ENCODE measurements at regions not wholly inside any gene's neighbourhood (a gene's known extent, or its start where the extent isn't known, plus 50 kb on each side); places are given as distances from the start of the nearest gene placed in this dataset.

DNA sequence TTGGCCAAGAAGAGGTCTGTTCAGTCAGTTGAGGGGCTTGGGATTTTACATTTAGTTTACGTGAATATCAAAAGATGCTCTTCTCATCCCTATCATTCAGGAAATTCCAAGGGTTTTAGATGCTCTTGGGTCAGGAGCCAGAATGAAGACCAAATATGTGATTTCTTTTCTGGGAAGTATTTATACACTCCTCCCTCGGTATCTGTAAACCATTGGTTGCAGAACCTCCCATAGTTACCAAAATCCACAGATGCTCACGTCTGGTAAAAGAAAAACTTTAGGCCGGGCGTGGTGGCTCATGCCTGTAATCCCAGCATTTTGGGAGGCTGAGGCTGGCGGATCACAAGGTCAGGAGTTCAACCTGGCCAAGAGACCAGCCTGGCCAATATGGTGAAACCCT, 75.9 kb downstream of the TNFAIP2 start:
- TF ChIP-seq, protein P1, sequence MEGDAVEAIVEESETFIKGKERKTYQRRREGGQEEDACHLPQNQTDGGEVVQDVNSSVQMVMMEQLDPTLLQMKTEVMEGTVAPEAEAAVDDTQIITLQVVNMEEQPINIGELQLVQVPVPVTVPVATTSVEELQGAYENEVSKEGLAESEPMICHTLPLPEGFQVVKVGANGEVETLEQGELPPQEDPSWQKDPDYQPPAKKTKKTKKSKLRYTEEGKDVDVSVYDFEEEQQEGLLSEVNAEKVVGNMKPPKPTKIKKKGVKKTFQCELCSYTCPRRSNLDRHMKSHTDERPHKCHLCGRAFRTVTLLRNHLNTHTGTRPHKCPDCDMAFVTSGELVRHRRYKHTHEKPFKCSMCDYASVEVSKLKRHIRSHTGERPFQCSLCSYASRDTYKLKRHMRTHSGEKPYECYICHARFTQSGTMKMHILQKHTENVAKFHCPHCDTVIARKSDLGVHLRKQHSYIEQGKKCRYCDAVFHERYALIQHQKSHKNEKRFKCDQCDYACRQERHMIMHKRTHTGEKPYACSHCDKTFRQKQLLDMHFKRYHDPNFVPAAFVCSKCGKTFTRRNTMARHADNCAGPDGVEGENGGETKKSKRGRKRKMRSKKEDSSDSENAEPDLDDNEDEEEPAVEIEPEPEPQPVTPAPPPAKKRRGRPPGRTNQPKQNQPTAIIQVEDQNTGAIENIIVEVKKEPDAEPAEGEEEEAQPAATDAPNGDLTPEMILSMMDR (IDR thresholded peaks at IDR 0.05; ENCODE audit: control insufficient read depth, extremely low read depth, insufficient read depth): no peak
- no peak overlapping the region for H3K4me3 ChIP-seq (ENCODE audit: low read depth, low read length)
- no peak for DNase-seq (ENCODE audit: low read depth)

DNA sequence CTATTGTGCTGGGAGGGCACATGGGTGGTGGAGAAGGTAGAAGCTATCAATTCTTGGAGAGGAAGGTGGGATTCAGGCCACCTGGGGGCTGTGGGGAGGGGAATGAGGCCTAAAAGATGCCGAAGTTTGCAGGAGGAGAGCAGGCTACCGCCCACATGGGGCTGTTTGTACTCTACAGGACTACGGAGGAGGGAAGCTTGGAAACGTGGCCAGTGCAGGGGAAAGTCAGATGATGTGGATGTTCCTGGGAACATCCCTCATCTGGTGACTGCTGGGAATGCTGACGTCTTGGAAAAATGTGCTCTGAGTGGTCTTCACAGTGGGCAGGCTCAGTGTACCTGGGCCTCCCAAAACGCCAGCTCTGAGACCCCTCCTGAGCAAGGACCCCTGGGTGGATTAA, 78.5 kb downstream of the TNFAIP2 start:
- DNase-seq (ENCODE audit: low read depth): no peak
- no peak overlapping the region for H3K4me3 ChIP-seq (ENCODE audit: low read depth, low read length)
- TF ChIP-seq, protein P1 (IDR thresholded peaks at IDR 0.05; ENCODE audit: control insufficient read depth, extremely low read depth, insufficient read depth): no peak

DNA sequence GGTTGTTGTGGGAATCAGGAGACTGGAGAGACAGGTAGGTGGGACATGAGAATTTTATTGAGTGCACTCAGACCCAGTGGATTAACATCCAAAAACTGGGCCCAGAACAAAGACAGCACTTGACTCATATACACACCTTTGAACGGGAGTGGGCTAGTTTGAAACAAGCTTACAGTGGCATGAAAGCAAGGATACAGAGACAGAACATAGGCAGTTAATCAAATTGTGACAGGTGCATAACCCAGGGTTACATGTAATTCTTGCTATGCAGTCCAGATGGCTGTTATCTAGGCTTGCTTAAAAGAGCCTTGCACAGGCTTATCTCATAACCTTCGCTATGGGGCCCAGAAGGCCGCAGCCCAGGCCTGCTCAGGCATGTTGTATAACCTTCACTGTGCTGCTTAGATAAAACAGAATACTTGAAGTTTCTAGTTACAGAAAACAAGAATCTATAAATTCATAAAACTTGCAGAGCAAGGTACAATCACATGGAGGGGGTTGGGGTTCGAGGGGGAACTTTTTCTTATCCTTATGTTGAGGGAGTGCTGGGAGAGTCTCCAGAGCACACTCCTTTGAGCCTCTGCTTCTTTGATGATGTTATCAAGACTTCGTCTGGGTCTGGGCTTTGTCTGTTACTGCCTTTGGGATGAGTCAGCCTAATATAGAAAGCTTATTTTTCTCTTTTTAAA, 81.7 kb downstream of the TNFAIP2 start:
- TF ChIP-seq, protein P1 (IDR thresholded peaks at IDR 0.05; ENCODE audit: control insufficient read depth, extremely low read depth, insufficient read depth): no peak
- no peak overlapping the region for H3K4me3 ChIP-seq (ENCODE audit: low read depth, low read length)
- no peak for DNase-seq (ENCODE audit: low read depth)

DNA sequence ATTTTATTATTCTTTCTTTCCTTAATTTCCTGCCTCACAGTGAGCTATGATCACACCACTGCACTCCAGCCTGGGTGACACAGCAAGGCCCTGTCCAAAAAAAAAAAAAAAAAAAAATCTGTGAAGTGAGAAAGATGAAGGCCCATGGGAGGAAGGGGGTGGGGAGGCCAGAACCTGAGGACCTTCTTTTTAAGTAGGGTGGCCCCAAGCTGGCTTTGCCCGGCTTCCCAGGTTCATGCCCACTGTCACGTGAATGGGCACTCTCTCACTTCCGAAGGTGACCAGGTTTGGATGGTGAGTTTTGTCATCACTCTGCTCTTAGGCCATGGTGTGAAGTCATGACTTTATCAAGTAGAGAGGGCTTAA, 82.3 kb downstream of the TNFAIP2 start:
- no peak overlapping the region for H3K4me3 ChIP-seq (ENCODE audit: low read depth, low read length)
- DNase-seq (ENCODE audit: low read depth): no peak
- TF ChIP-seq, protein P1 (IDR thresholded peaks at IDR 0.05; ENCODE audit: control insufficient read depth, extremely low read depth, insufficient read depth): no peak

DNA sequence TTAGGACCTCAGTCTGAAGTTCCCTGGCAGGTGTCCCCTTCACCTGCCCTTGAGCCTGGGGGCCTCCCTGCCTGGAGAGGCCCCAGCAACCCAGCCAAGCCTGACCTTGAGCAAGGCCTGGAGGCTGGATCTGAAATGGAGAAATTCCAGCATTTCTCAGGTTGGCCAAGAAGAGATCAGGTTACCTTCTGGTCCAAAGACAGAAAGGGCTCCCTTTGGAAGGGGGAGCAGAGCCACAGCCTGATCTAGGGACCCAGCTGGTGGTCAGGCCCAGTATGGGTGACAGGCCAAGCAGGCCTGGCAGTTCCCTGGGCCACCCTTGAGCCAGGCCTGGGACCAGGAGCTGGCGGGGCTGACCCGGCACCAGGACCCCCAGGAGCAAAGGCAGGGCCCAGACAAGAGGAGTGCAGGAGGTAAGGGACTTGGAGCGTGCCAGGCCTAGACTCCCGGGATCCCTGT, 82.8 kb downstream of the TNFAIP2 start:
- no peak for DNase-seq (ENCODE audit: low read depth)
- TF ChIP-seq, protein P1 (IDR thresholded peaks at IDR 0.05; ENCODE audit: control insufficient read depth, extremely low read depth, insufficient read depth): no peak
- H3K4me3 ChIP-seq (ENCODE audit: low read depth, low read length): no peak overlapping the region

DNA sequence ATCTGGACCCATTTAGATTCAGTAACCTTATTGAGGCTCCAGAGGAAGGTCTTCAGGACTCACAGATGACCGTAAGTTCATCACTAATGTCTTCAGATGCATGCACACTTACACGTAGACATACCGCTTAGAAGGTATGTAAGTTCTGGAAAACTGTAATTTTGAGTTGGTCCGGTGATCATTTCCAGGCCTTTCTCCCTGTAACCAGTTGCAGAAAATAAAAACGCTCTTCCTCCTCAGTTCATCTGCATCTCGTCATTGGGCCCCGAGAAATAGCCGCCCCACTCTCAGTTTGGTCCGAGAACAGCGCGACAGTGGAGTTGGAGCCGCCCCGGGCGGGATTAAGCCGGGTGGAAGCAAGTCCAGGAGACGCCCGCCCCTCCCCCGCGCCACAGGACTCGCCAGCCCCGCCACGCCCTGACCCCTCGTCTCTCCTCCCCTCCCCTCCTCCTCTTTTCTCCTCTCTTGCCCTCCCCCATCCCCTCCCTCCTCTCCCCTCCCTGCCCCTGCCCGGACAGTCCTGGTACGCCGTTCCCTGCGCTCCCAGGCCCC, 83.7 kb downstream of the TNFAIP2 start:
- TF ChIP-seq, protein P1 (IDR thresholded peaks at IDR 0.05; ENCODE audit: control insufficient read depth, extremely low read depth, insufficient read depth): no peak
- DNase-seq (ENCODE audit: low read depth): no peak
- no peak overlapping the region for H3K4me3 ChIP-seq (ENCODE audit: low read depth, low read length)

All from LNCaP clone FGC (cell line).